ENCODE measurements at regions not wholly inside any gene's neighbourhood (a gene's known extent, or its start where the extent isn't known, plus 50 kb on each side); places are given as distances from the start of the nearest gene placed in this dataset.

GRCh38 chr7:42761486-42761885, 150.4 kb downstream of the C7orf25 start:
- no peak for TF ChIP-seq BHLHE40 (IDR thresholded peaks at IDR 0.05; ENCODE audit: borderline replicate concordance)
- no peak for TF ChIP-seq SP1 (IDR thresholded peaks at IDR 0.05)

Data from HEK293T (cell line).